ENCODE measurements at regions not wholly inside any gene's neighbourhood (a gene's known extent, or its start where the extent isn't known, plus 50 kb on each side); places are given as distances from the start of the nearest gene placed in this dataset.

- TF ChIP-seq YY1 (IDR thresholded peaks at IDR 0.05; ENCODE audit: insufficient read depth, insufficient read length) (no peak), SUZ12 (IDR thresholded peaks at IDR 0.05; ENCODE audit: extremely low read depth, insufficient read depth, insufficient read length) (no peak)
Observed at GRCh38 chr13:40444241-40444640, 222.2 kb downstream of the FOXO1 start.
